Keratinocyte (primary cell): ENCODE measurements at regions not wholly inside any gene's neighbourhood (a gene's known extent, or its start where the extent isn't known, plus 50 kb on each side); places are given as distances from the start of the nearest gene placed in this dataset.

Experiments
- DNase-seq: peaks from one replicate; pipeline ENCODE4 v3.0.0-alpha.2; 2011; ENCODE audit warnings: low read depth, missing footprints, low spot score
- FAIRE-seq: peaks from 2 replicates; lab custom pipeline; 2011; peaks lifted over from hg19 to GRCh38; lab: Jason Lieb, UNC
- H2AFZ ChIP-seq: 2 replicates; pipeline ENCODE4 v1.6.0; 2012; ENCODE audit warnings: low read length, control low read depth, inconsistent platforms; ENCODE audit not compliant: control insufficient read depth
- H3K27ac ChIP-seq: 2 replicates; pipeline ENCODE4 v1.5.1; 2011; ENCODE audit warnings: low read length; ENCODE audit not compliant: control insufficient read depth, insufficient read depth
- H3K27me3 ChIP-seq: 3 replicates; pipeline ENCODE4 v1.6.0; 2011; ENCODE audit warnings: low read length; ENCODE audit not compliant: control insufficient read depth, insufficient read depth; ENCODE audit errors: extremely low read depth
- H3K36me3 ChIP-seq, 2 experiments: 2 replicates in 1 of 2; 3 replicates in 1 of 2; pipeline ENCODE4 v1.5.1; 2011; ENCODE audit warnings: low read length in 2 of 2, mild to moderate bottlenecking in 1 of 2; ENCODE audit not compliant: control insufficient read depth in 2 of 2, insufficient read depth in 2 of 2; ENCODE audit errors: extremely low read depth in 1 of 2
- H3K4me1 ChIP-seq: 3 replicates; pipeline ENCODE4 v1.5.1; 2011; ENCODE audit warnings: low read length; ENCODE audit not compliant: control insufficient read depth, insufficient read depth; ENCODE audit errors: extremely low read depth
- H3K4me2 ChIP-seq: 3 replicates; pipeline ENCODE4 v1.6.0; 2011; ENCODE audit warnings: low read depth, low read length; ENCODE audit not compliant: control insufficient read depth, insufficient read depth; ENCODE audit errors: extremely low read depth
- H3K4me3 ChIP-seq, 3 experiments: fragments of 200-600 bp in 1 of 3; sonication (generic) in 1 of 3; 2 replicates in 2 of 3; 3 replicates in 1 of 3; pipeline ENCODE4 v1.5.1; 2011 to 2016; ENCODE audit warnings: low read length in 3 of 3, mild to moderate bottlenecking in 3 of 3, control low read depth in 2 of 3, inconsistent platforms in 1 of 3, low read depth in 1 of 3, mixed read lengths in 1 of 3, mixed run types in 1 of 3, moderate library complexity in 1 of 3; ENCODE audit not compliant: control insufficient read depth in 2 of 3, insufficient read depth in 2 of 3; ENCODE audit errors: extremely low read depth in 1 of 3
- H3K79me2 ChIP-seq: 2 replicates; pipeline ENCODE4 v1.6.0; 2012; ENCODE audit warnings: low read length; ENCODE audit not compliant: control insufficient read depth, insufficient read depth
- H3K9ac ChIP-seq: 3 replicates; pipeline ENCODE4 v1.6.0; 2011; ENCODE audit warnings: low read length; ENCODE audit not compliant: control insufficient read depth, insufficient read depth; ENCODE audit errors: extremely low read depth
- H3K9me1 ChIP-seq: 3 replicates; pipeline ENCODE4 v1.6.0; 2011; ENCODE audit warnings: low read length; ENCODE audit not compliant: control insufficient read depth, insufficient read depth; ENCODE audit errors: extremely low read depth
- H3K9me3 ChIP-seq: 2 replicates; pipeline ENCODE4 v1.5.1; 2012; ENCODE audit warnings: low read depth, low read length; ENCODE audit not compliant: control insufficient read depth
- H4K20me1 ChIP-seq: 3 replicates; pipeline ENCODE4 v1.6.0; 2011; ENCODE audit warnings: low read length; ENCODE audit not compliant: control insufficient read depth, insufficient read depth; ENCODE audit errors: extremely low read depth
- CTCF ChIP-seq, 3 experiments: IDR thresholded peaks in 1 of 3; conservative IDR thresholded peaks in 1 of 3; optimal IDR thresholded peaks in 1 of 3; 2 replicates in 2 of 3; 3 replicates in 1 of 3; pipeline versions ENCODE3 to v1.5.1; 2011; ENCODE audit warnings: low read length in 3 of 3, mild to moderate bottlenecking in 3 of 3, moderate library complexity in 2 of 3, control low read depth in 1 of 3, inconsistent platforms in 1 of 3; ENCODE audit not compliant: insufficient read depth in 2 of 3; ENCODE audit errors: extremely low read depth in 1 of 3
- EZH2 ChIP-seq: IDR thresholded peaks from one replicate; pipeline ENCODE4 v1.6.1; 2012; ENCODE audit warnings: inconsistent platforms, mild to moderate bottlenecking, low read length, moderate library complexity
- dilution Hi-C: fragments of 300-500 bp; cut with MboI; formaldehyde crosslinking; loops from one replicate; pipeline ENCODE4 v1.7.0; 2020; ENCODE audit warnings: low sequenced_read_pairs; ENCODE audit not compliant: extremely low pct_ligation_motif_present

DNA sequence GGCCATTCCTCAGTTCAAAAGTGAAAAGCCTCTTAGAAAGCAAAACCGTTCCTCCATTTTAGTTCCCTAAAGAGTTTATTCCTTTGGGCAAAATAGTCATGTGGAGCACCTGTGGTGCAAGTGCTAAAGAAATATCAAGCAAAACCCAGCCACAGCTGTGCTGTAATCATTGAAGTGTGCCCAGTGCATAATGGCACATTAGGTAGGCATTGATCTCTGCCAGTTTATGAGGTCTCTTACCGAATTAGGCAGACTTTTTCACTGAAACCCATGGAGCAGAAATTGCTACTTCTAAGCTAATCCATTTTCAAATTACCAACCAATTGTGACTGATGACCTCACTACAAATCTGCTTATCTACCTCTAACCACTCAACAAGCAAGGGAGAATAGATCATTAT lies 97.2 kb upstream of the SEMA3A start:
- FAIRE-seq (peak; percentile 32), DNase-seq (no peak)
- H3K9me3 ChIP-seq, result no peaks in the 10 kb centered on the region
- no peaks in the 10 kb centered on the region for H3K79me2 ChIP-seq
- dilution Hi-C loops, result no loop called here
- no peak overlapping the region for H3K27ac ChIP-seq
- H3K9me1 ChIP-seq, result no peaks in the 10 kb centered on the region
- peak overlapping the region; percentile 30 for H2AFZ ChIP-seq
- no peak overlapping the region for H3K9ac ChIP-seq
- H3K36me3 ChIP-seq, result no peaks in the 10 kb centered on the region
- no peak overlapping the region for H3K4me2 ChIP-seq
- H3K4me1 ChIP-seq, result no peaks in the 10 kb centered on the region
- no peak overlapping the region for H3K4me3 ChIP-seq
- no peak for TF ChIP-seq CTCF (optimal IDR thresholded peaks at IDR 0.05 in 1 of 3, IDR thresholded peaks at IDR 0.05 in 1 of 3, conservative IDR thresholded peaks at IDR 0.05 in 1 of 3; ENCODE audit: extremely low read depth in 1 of 3, insufficient read depth in 2 of 3, low read length in 3 of 3)
- no peak for TF ChIP-seq EZH2
- H4K20me1 ChIP-seq, result no peaks in the 10 kb centered on the region
- no peaks in the 10 kb centered on the region for H3K27me3 ChIP-seq

DNA sequence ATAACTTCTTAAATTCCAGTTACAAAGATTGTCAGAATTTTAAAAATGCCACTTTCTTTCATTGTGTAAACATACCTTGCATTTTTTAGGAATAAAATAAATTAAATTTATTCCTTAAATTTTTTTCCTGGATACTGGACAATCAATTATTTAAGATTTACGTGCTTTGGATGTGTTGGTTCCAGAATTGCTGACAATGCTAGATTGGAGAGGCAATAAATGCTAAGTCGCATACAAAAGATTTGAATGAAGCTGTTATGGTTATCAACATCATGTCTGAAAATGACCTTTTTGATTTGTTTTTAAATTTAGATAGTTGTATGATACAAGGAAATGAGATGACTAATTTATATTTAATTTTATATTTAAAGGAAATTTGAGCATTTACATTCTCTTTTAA lies 89.2 kb upstream of the SEMA3A start:
- no peak overlapping the region for H3K4me2 ChIP-seq
- no peak overlapping the region for H3K9ac ChIP-seq
- no peaks in the 10 kb centered on the region for H3K27me3 ChIP-seq
- H3K4me3 ChIP-seq, result no peak overlapping the region
- no peaks in the 10 kb centered on the region for H3K9me3 ChIP-seq
- no peaks in the 10 kb centered on the region for H4K20me1 ChIP-seq
- DNase-seq, result no peak
- no peak for FAIRE-seq
- no peak overlapping the region for H2AFZ ChIP-seq
- no peak for TF ChIP-seq EZH2
- no peak for TF ChIP-seq CTCF (optimal IDR thresholded peaks at IDR 0.05 in 1 of 3, IDR thresholded peaks at IDR 0.05 in 1 of 3, conservative IDR thresholded peaks at IDR 0.05 in 1 of 3; ENCODE audit: extremely low read depth in 1 of 3, insufficient read depth in 2 of 3, low read length in 3 of 3)
- H3K36me3 ChIP-seq, result no peaks in the 10 kb centered on the region
- no peaks in the 10 kb centered on the region for H3K9me1 ChIP-seq
- H3K4me1 ChIP-seq, result no peaks in the 10 kb centered on the region
- H3K79me2 ChIP-seq, result no peaks in the 10 kb centered on the region
- dilution Hi-C loops, result no loop called here
- no peak overlapping the region for H3K27ac ChIP-seq
